ENCODE measurements at regions not wholly inside any gene's neighbourhood (a gene's known extent, or its start where the extent isn't known, plus 50 kb on each side); places are given as distances from the start of the nearest gene placed in this dataset.
"Not testable (repeated sequence)": the region's sequence is repeated elsewhere in the genome, so short reads cannot be mapped to it uniquely, and the experiment has no call there.

DNA sequence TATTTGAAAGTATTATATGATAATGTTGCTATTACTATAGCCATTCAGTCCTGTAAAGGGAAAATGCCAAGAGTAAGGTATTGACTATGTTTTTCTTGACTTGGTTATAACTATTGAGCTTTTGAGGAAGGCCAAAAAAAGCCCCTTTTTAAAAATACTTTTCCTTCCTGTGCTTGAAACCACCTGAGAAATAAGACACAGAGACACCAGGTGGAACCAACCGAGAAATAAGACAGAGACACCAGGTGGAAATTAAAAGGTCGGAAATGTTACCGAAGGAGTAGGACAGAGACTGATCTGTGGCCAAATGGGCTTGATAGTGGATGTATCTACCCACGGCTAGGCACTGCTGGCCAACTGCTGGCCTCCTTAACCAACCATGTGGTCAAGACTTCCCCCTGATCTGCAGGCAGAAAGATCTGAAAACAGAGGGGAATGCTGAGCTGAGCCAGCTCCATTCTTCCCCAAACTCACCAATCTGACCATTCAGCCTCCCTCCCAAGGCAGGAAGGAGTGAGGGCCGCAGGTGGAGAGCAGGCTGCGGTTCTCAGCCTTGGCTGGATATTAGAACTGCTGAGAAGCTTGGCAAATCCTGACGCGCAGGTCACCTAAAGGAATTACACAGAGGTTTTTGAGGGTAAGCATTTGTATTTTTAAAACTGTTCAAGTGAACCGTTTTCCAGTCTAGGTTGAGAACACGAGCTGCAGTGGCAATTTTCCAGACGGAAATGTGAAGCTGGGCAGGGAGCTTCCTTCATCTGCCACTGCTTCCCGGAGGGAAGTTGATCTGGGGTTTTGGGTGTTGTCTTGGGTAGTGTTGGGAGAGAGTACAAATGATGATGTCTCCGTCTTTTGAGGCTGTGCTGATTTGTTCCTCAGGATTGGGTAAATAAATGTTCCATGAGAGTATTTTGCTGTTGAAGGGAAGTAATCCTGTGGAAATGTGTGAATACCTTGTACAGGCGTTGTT is 121.7 kb upstream of the EXOC2 start:
- H3K27ac ChIP-seq (ENCODE audit: low read depth in 1 of 3, low read length in 2 of 3): no peak overlapping the region
- peaks cover 0 to 2% (median 0%) of the 10 kb centered on the region in 3 donors for H3K27me3 ChIP-seq (ENCODE audit: control insufficient read depth in 3 of 3, insufficient read depth in 3 of 3, low read length in 3 of 3)
- no peak for FAIRE-seq
- no peak overlapping the region for H3K4me3 ChIP-seq (ENCODE audit: low read depth in 1 of 3, low read length in 3 of 3)
- DNase-seq: no peak
- H3K4me1 ChIP-seq (ENCODE audit: control insufficient read depth in 3 of 3, insufficient read depth in 2 of 3, low read depth in 1 of 3, low read length in 2 of 3): peaks cover 0 to 25% (median 3%) of the 10 kb centered on the region in 3 donors
- H3K9me3 ChIP-seq (ENCODE audit: control insufficient read depth in 2 of 2, insufficient read depth in 1 of 2, low read depth in 1 of 2, low read length in 1 of 2): peaks cover 0 to 4% of the 10 kb centered on the region in 2 donors
- H3K36me3 ChIP-seq (ENCODE audit: control insufficient read depth in 3 of 3, insufficient read depth in 2 of 3, low read depth in 1 of 3, low read length in 3 of 3): no peaks in the 10 kb centered on the region
- whole genome bisulfite sequencing, 3 donors: 83 to 93% (median 90%) methylated on average over 14 of the region's 14 CpGs

DNA sequence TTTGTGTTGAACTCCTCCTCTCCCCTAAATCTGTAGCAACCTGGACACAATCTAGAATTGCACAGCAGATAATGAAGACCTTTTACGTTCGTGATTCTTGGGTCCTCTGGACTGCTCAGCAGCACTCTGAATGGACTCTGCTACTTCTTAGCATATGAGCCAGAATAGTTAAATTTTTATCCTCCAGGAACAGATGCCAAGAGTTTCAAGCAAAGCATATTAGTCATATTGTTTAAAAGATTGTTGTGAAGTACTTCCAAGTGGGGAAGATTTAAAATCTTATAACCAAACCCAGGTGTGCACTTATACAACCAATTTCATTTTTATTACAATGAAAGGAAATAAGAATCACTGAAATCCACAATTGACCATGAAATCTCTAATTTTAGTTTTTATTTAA is 118.9 kb upstream of the EXOC2 start:
- FAIRE-seq: no peak
- H3K36me3 ChIP-seq (ENCODE audit: control insufficient read depth in 3 of 3, insufficient read depth in 2 of 3, low read depth in 1 of 3, low read length in 3 of 3): no peaks in the 10 kb centered on the region
- H3K4me3 ChIP-seq (ENCODE audit: low read depth in 1 of 3, low read length in 3 of 3): no peak overlapping the region
- H3K27me3 ChIP-seq (ENCODE audit: control insufficient read depth in 3 of 3, insufficient read depth in 3 of 3, low read length in 3 of 3): peaks cover 0 to 2% (median 0%) of the 10 kb centered on the region in 3 donors
- WGBS, 3 donors: 60 to 70% (median 69%) methylated on average over 2 of the region's 2 CpGs
- H3K9me3 ChIP-seq (ENCODE audit: control insufficient read depth in 2 of 2, insufficient read depth in 1 of 2, low read depth in 1 of 2, low read length in 1 of 2): no peaks in the 10 kb centered on the region
- no peak for DNase-seq
- peaks cover 0 to 6% (median 0%) of the 10 kb centered on the region in 3 donors for H3K4me1 ChIP-seq (ENCODE audit: control insufficient read depth in 3 of 3, insufficient read depth in 2 of 3, low read depth in 1 of 3, low read length in 2 of 3)
- no peak overlapping the region for H3K27ac ChIP-seq (ENCODE audit: low read depth in 1 of 3, low read length in 2 of 3)

DNA sequence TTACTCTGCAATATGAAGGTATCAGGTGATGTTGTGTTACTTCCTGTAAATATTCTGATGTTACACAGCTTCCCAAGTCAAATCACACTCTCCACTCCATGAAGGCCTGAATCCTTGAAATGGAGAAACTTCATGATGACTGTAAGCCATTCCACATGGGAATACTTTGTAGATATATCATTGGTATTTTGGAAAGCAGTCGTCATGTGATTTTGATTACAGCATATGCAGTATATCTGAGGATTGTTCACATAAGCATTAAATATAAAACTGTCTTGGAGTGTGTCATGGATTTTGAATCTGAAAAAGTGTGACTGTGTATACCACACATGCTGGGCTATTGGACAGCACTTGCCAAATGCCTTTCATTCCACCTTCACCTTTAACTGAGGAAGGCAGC is 118.3 kb upstream of the EXOC2 start:
- DNase-seq (no peak), FAIRE-seq (no peak)
- WGBS, 3 donors: 87 to 97% (median 93%) methylated on average over 1 of the region's 1 CpG
- Histone ChIP-seq H3K36me3 (ENCODE audit: control insufficient read depth in 3 of 3, insufficient read depth in 2 of 3, low read depth in 1 of 3, low read length in 3 of 3) (no peaks in the 10 kb centered on the region), H3K9me3 (ENCODE audit: control insufficient read depth in 2 of 2, insufficient read depth in 1 of 2, low read depth in 1 of 2, low read length in 1 of 2) (no peaks in the 10 kb centered on the region), H3K27me3 (ENCODE audit: control insufficient read depth in 3 of 3, insufficient read depth in 3 of 3, low read length in 3 of 3) (peaks cover 0 to 2% (median 0%) of the 10 kb centered on the region in 3 donors), H3K4me3 (ENCODE audit: low read depth in 1 of 3, low read length in 3 of 3) (no peak overlapping the region), H3K4me1 (ENCODE audit: control insufficient read depth in 3 of 3, insufficient read depth in 2 of 3, low read depth in 1 of 3, low read length in 2 of 3) (peaks cover 0 to under 1% (median 0%) of the 10 kb centered on the region in 3 donors), H3K27ac (ENCODE audit: low read depth in 1 of 3, low read length in 2 of 3) (no peak overlapping the region)

DNA sequence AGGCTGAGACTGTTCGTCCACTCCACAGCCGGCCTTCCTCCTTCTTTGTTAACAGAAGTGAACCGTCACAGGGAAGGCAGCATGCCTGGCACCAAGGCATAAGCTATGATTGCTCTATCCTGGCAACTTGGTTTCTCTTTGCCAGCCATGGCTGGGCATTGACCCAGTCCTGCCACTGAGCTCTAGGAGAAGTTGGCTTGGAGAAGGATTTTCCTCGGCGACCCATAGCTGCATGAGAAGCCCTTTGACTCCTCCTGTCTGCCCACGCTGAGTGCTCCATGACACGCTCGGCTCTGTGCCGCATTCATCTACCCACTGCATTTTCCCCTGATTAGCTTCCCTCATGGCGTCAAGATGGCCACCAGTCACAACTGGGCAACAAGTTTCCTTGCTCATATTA is 111.8 kb upstream of the EXOC2 start:
- Histone ChIP-seq H3K4me1 (ENCODE audit: control insufficient read depth in 3 of 3, insufficient read depth in 2 of 3, low read depth in 1 of 3, low read length in 2 of 3) (no peaks in the 10 kb centered on the region), H3K4me3 (ENCODE audit: low read depth in 1 of 3, low read length in 3 of 3) (no peak overlapping the region), H3K36me3 (ENCODE audit: control insufficient read depth in 3 of 3, insufficient read depth in 2 of 3, low read depth in 1 of 3, low read length in 3 of 3) (no peaks in the 10 kb centered on the region), H3K9me3 (ENCODE audit: control insufficient read depth in 2 of 2, insufficient read depth in 1 of 2, low read depth in 1 of 2, low read length in 1 of 2) (no peaks in the 10 kb centered on the region), H3K27me3 (ENCODE audit: control insufficient read depth in 3 of 3, insufficient read depth in 3 of 3, low read length in 3 of 3) (peaks cover 0 to 3% (median 0%) of the 10 kb centered on the region in 3 donors), H3K27ac (ENCODE audit: low read depth in 1 of 3, low read length in 2 of 3) (no peak overlapping the region)
- FAIRE-seq (no peak), DNase-seq (no peak)
- WGBS, 3 donors: 84 to 96% (median 94%) methylated on average over 10 of the region's 10 CpGs

DNA sequence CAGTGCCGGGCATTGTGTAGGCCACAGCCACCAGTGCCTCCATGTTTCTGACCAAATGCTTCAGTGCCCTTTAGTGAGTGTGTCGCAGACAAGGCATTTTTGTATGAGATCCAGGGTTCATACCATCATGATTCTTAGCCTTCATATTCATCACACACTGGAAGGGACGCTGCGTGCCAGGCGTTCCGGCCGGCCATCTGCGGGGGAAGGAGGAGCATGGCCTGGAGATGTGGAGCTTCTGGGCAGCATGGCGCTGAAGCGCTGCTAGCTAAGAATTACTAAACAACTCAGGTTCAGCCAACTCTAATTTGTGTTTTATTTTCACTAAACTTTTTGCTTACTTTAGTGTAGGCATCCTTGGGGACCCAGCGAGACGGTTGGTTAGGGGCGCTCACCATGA is 111.4 kb upstream of the EXOC2 start:
- H3K27me3 ChIP-seq (ENCODE audit: control insufficient read depth in 3 of 3, insufficient read depth in 3 of 3, low read length in 3 of 3): peaks cover 0 to 3% (median 0%) of the 10 kb centered on the region in 3 donors
- no peaks in the 10 kb centered on the region for H3K36me3 ChIP-seq (ENCODE audit: control insufficient read depth in 3 of 3, insufficient read depth in 2 of 3, low read depth in 1 of 3, low read length in 3 of 3)
- 93 to 97% (median 96%) methylated on average over 13 of the region's 13 CpGs for WGBS, 3 donors
- DNase-seq (no peak), FAIRE-seq (no peak)
- no peaks in the 10 kb centered on the region for H3K9me3 ChIP-seq (ENCODE audit: control insufficient read depth in 2 of 2, insufficient read depth in 1 of 2, low read depth in 1 of 2, low read length in 1 of 2)
- no peak overlapping the region for H3K4me3 ChIP-seq (ENCODE audit: low read depth in 1 of 3, low read length in 3 of 3)
- H3K4me1 ChIP-seq (ENCODE audit: control insufficient read depth in 3 of 3, insufficient read depth in 2 of 3, low read depth in 1 of 3, low read length in 2 of 3): no peaks in the 10 kb centered on the region
- H3K27ac ChIP-seq (ENCODE audit: low read depth in 1 of 3, low read length in 2 of 3): no peak overlapping the region

DNA sequence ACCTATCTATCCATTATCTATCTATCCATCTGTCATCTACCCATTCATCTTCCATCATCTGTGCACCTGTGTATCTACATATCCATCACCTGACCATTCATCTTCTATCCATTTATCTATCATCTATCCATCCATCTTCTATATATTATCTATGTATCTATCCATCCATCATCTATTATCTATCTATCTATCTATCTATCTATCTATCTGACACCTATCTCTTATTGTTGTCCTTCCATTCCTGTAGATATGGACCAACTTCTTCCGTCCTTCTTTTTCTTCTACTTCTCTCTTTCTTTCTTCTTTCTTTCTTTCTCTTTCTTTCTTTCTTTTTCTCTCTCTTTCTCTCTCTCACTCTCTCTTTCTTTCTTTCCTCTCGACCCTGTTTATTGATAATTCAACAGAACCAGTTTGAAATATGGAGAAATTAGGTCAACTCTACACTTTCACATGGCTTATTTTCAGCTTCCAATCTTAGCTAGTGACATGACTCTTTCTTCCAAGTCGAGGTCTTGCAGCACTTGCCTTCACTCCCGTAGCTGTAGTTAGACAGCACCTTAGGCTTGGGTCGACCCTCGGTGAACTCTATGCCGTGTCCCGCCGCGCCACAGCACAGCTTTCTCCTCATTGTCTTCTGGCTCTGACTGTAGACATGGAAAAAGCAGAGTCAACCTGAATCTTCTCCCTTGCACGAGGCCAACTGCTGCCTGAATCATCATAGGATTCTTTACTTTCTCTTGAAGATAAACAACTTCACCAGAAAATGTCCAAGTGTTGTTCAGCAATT is 110.4 kb upstream of the EXOC2 start:
- H3K4me3 ChIP-seq (ENCODE audit: low read depth in 1 of 3, low read length in 3 of 3): no peak overlapping the region
- DNase-seq (no peak), FAIRE-seq (no peak)
- 83 to 86% (median 85%) methylated on average over 11 of the region's 11 CpGs for WGBS, 3 donors
- no peaks in the 10 kb centered on the region for H3K4me1 ChIP-seq (ENCODE audit: control insufficient read depth in 3 of 3, insufficient read depth in 2 of 3, low read depth in 1 of 3, low read length in 2 of 3)
- no peaks in the 10 kb centered on the region for H3K9me3 ChIP-seq (ENCODE audit: control insufficient read depth in 2 of 2, insufficient read depth in 1 of 2, low read depth in 1 of 2, low read length in 1 of 2)
- H3K27ac ChIP-seq (ENCODE audit: low read depth in 1 of 3, low read length in 2 of 3): no peak overlapping the region
- H3K27me3 ChIP-seq (ENCODE audit: control insufficient read depth in 3 of 3, insufficient read depth in 3 of 3, low read length in 3 of 3): peaks cover 0 to 4% (median 0%) of the 10 kb centered on the region in 3 donors
- no peaks in the 10 kb centered on the region for H3K36me3 ChIP-seq (ENCODE audit: control insufficient read depth in 3 of 3, insufficient read depth in 2 of 3, low read depth in 1 of 3, low read length in 3 of 3)

DNA sequence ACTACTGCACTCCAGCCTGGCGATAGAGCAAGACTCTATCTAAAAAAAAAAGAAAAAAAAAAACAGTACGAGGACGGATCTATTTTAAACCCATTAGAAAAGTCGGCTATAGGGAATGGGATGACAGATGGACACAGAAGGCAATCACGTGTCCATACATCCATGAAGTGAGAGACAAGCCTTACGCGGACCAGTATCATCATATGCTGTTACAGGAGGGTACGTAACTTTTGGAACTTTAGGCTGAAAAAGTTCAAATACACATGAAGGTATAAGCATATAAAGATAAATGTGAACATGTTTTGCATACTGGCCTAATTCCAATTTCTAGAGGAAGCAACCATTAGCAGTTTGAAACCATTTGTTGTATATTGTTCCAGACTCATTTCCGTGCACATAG is 109.8 kb upstream of the EXOC2 start:
- Histone ChIP-seq H3K9me3 (ENCODE audit: control insufficient read depth in 2 of 2, insufficient read depth in 1 of 2, low read depth in 1 of 2, low read length in 1 of 2) (no peaks in the 10 kb centered on the region), H3K4me3 (ENCODE audit: low read depth in 1 of 3, low read length in 3 of 3) (no peak overlapping the region), H3K27ac (ENCODE audit: low read depth in 1 of 3, low read length in 2 of 3) (no peak overlapping the region), H3K4me1 (ENCODE audit: control insufficient read depth in 3 of 3, insufficient read depth in 2 of 3, low read depth in 1 of 3, low read length in 2 of 3) (no peaks in the 10 kb centered on the region), H3K36me3 (ENCODE audit: control insufficient read depth in 3 of 3, insufficient read depth in 2 of 3, low read depth in 1 of 3, low read length in 3 of 3) (no peaks in the 10 kb centered on the region), H3K27me3 (ENCODE audit: control insufficient read depth in 3 of 3, insufficient read depth in 3 of 3, low read length in 3 of 3) (peaks cover 0 to 7% (median 0%) of the 10 kb centered on the region in 3 donors)
- no peak for DNase-seq
- no peak for FAIRE-seq
- 74 to 87% (median 82%) methylated on average over 9 of the region's 9 CpGs for WGBS, 3 donors

DNA sequence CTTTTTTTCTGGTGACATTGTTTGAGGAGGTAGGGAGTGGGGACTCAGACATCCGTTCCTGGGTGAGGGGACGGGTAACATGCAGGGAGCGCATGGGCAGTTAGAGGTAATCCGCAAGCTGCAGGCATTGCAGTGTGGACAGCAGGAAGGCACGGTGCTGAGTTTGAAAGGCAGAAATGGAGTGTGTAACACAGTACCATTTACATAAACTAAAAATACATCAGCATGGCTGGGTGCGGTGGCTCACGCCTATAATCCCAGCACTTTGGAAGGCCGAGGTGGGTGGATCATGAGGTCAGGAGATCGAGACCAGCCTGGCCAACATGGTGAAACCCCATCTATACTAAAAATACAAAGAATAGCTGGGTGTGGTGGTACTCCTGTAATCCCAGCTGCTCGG is 109.3 kb upstream of the EXOC2 start:
- not testable (repeated sequence) for FAIRE-seq; H3K36me3 ChIP-seq (ENCODE audit: control insufficient read depth in 3 of 3, insufficient read depth in 2 of 3, low read depth in 1 of 3, low read length in 3 of 3); H3K4me3 ChIP-seq (ENCODE audit: low read depth in 1 of 3, low read length in 3 of 3); H3K4me1 ChIP-seq (ENCODE audit: control insufficient read depth in 3 of 3, insufficient read depth in 2 of 3, low read depth in 1 of 3, low read length in 2 of 3); H3K27me3 ChIP-seq (ENCODE audit: control insufficient read depth in 3 of 3, insufficient read depth in 3 of 3, low read length in 3 of 3); H3K27ac ChIP-seq (ENCODE audit: low read depth in 1 of 3, low read length in 2 of 3); H3K9me3 ChIP-seq (ENCODE audit: control insufficient read depth in 2 of 2, insufficient read depth in 1 of 2, low read depth in 1 of 2, low read length in 1 of 2); DNase-seq
- 85 to 87% (median 85%) methylated on average over 10 of the region's 10 CpGs for WGBS, 3 donors

Measured in small intestine (tissue), 7 donors.